ENCODE measurements at regions not wholly inside any gene's neighbourhood (a gene's known extent, or its start where the extent isn't known, plus 50 kb on each side); places are given as distances from the start of the nearest gene placed in this dataset.

GRCh38 chr20:40359131-40359912 is 329.7 kb downstream of the MAFB start:
- no peak for DNase-seq

GRCh38 chr20:40354880-40355279 is 334.2 kb downstream of the MAFB start:
- DNase-seq: no peak

GRCh38 chr20:40343390-40343789 is 345.6 kb downstream of the MAFB start:
- DNase-seq: no peak

- DNase-seq: no peak
These were observed 347.5 kb downstream of the MAFB start for GRCh38 chr20:40341561-40341960.

- no peak for DNase-seq
These were observed 349.2 kb downstream of the MAFB start for GRCh38 chr20:40339661-40340449.

- DNase-seq: no peak
These were observed 352.5 kb downstream of the MAFB start for GRCh38 chr20:40336533-40336932.

- DNase-seq: no peak
These were observed 353.1 kb downstream of the MAFB start for GRCh38 chr20:40335901-40336351.

- DNase-seq: no peak
These were observed 353.6 kb downstream of the MAFB start for GRCh38 chr20:40335437-40335836.

- no peak for DNase-seq
These were observed 355.4 kb downstream of the MAFB start for GRCh38 chr20:40333591-40333990.

- DNase-seq: no peak
These were observed 357.1 kb downstream of the MAFB start for GRCh38 chr20:40331807-40332560.

GRCh38 chr20:40331249-40331648 is 357.8 kb downstream of the MAFB start:
- no peak for DNase-seq

- no peak for DNase-seq
These were observed 359.7 kb downstream of the MAFB start for GRCh38 chr20:40329321-40329720.

GRCh38 chr20:40326784-40327183 is 362.3 kb downstream of the MAFB start:
- DNase-seq: no peak

- DNase-seq: no peak
These were observed 363.9 kb downstream of the MAFB start for GRCh38 chr20:40325006-40325568.

- no peak for DNase-seq
These were observed 365.7 kb downstream of the MAFB start for GRCh38 chr20:40323361-40323794.

- no peak for DNase-seq
These were observed 366.1 kb downstream of the MAFB start for GRCh38 chr20:40322941-40323340.

GRCh38 chr20:40320517-40321011 is 368.5 kb downstream of the MAFB start:
- no peak for DNase-seq

- DNase-seq: no peak
These were observed 369.1 kb downstream of the MAFB start for GRCh38 chr20:40319741-40320516.

GRCh38 chr20:40319056-40319455 is 370.0 kb downstream of the MAFB start:
- no peak for DNase-seq

- DNase-seq: no peak
These were observed 371.8 kb downstream of the MAFB start for GRCh38 chr20:40317156-40317790.

GRCh38 chr20:40314278-40314677 is 374.8 kb downstream of the MAFB start:
- no peak for DNase-seq

GRCh38 chr20:40313730-40314129 is 375.3 kb downstream of the MAFB start:
- DNase-seq: no peak
